A549 (cell line): ENCODE measurements at regions not wholly inside any gene's neighbourhood (a gene's known extent, or its start where the extent isn't known, plus 50 kb on each side); places are given as distances from the start of the nearest gene placed in this dataset.
A peak's percentile ranks its signal among the peaks of the same experiment; 100 is the strongest.

Experiments used
- ATAC-seq, 2 experiments: fragments of 200-7000 bp in 1 of 2; fragments of >200 bp in 1 of 2; cut with Nextera tagmentation in 1 of 2; cut with Tn5 transposase in 1 of 2; 3 replicates each; pipeline versions ENCODE4 v1.8.0 to v1.9.1; 2018 to 2020; ENCODE audit warnings: mild to moderate bottlenecking in 1 of 2, moderate library complexity in 1 of 2
- CTCF ChIA-PET: fragments of 300-600 bp; sonication (Branson Sonifier 250); formaldehyde crosslinking; extraction: SDS; loops from one replicate; lab custom pipeline; 2021; ENCODE audit warnings: antibody characterized with exemption, inconsistent platforms; lab: Yijun Ruan, JAX
- POLR2A ChIA-PET: fragments of 350-600 bp; formaldehyde crosslinking; extraction: SDS; loops from one replicate; lab custom pipeline; 2021; ENCODE audit warnings: antibody characterized with exemption, inconsistent platforms; lab: Yijun Ruan, JAX
- DNase-seq, 2 experiments: peaks; one replicate each; pipeline versions ENCODE4 v3.0.0 to v3.0.0-alpha.2; 2011 to 2016; ENCODE audit warnings: low read depth in 1 of 2, low spot score in 1 of 2
- FAIRE-seq: peaks from 2 replicates; lab custom pipeline; 2011; peaks lifted over from hg19 to GRCh38; lab: Jason Lieb, UNC
- H3K27ac ChIP-seq, 2 experiments: fragments of >200 bp; sonication (Bioruptor Twin); formaldehyde crosslinking; 3 replicates each; pipeline ENCODE4 v1.5.1; 2016 to 2017
- H3K4me1 ChIP-seq: fragments of >200 bp; sonication (Bioruptor Twin); formaldehyde crosslinking; 3 replicates; pipeline ENCODE4 v1.6.1; 2016
- H3K4me2 ChIP-seq: fragments of >200 bp; sonication (Bioruptor Twin); formaldehyde crosslinking; 3 replicates; pipeline ENCODE4 v1.6.1; 2016
- H3K4me3 ChIP-seq: fragments of >200 bp; sonication (Bioruptor Twin); formaldehyde crosslinking; 3 replicates; pipeline ENCODE4 v1.5.1; 2016
- H3K9me3 ChIP-seq: fragments of >200 bp; sonication (Bioruptor Twin); formaldehyde crosslinking; 3 replicates; pipeline ENCODE4 v1.6.1; 2016
- CBX8 ChIP-seq: fragments of 200-600 bp; sonication (generic); IDR thresholded peaks from 2 replicates; pipeline ENCODE4 v1.6.1; 2016
- CEBPB ChIP-seq, 2 experiments: fragments of >200 bp in 1 of 2; sonication (Bioruptor Twin) in 1 of 2; formaldehyde crosslinking in 1 of 2; IDR thresholded peaks; 2 replicates each; pipeline ENCODE4 v1.6.1; 2012 to 2016
- CHD2 ChIP-seq: fragments of 150-350 bp; IDR thresholded peaks from 2 replicates; pipeline ENCODE4 v1.6.1; 2014; ENCODE audit warnings: low read length; ENCODE audit not compliant: partially characterized antibody
- EP300 ChIP-seq, 2 experiments: fragments of >200 bp; sonication (Bioruptor Twin); formaldehyde crosslinking; IDR thresholded peaks; 2 replicates in 1 of 2; 3 replicates in 1 of 2; pipeline ENCODE4 v1.6.1; 2016 to 2017
- FOSL2 ChIP-seq, 2 experiments: fragments of 450-650 bp in 1 of 2; fragments of >200 bp in 1 of 2; sonication (Bioruptor Twin) in 1 of 2; formaldehyde crosslinking; IDR thresholded peaks; 2 replicates each; pipeline versions ENCODE4 v1.5.0 to v1.6.1; 2016 to 2020; ENCODE audit warnings: mild to moderate bottlenecking in 1 of 2, moderate library complexity in 1 of 2
- FOXS1 ChIP-seq: fragments of 250-450 bp; sonication (Bioruptor Pico); IDR thresholded peaks from 2 replicates; pipeline ENCODE4 v1.5.0; 2020; ENCODE audit warnings: mild to moderate bottlenecking, moderate library complexity
- GATA3 ChIP-seq: IDR thresholded peaks from 2 replicates; pipeline ENCODE4 v1.6.1; 2012; ENCODE audit warnings: borderline replicate concordance
- HDAC2 ChIP-seq: fragments of 200-600 bp; sonication (generic); IDR thresholded peaks from 2 replicates; pipeline ENCODE4 v1.6.1; 2016
- HMGXB4 ChIP-seq: fragments of 250-450 bp; sonication (Bioruptor Pico); IDR thresholded peaks from 2 replicates; pipeline ENCODE4 v1.5.0; 2021; ENCODE audit warnings: mild to moderate bottlenecking, moderate library complexity, borderline replicate concordance
- HOXA7 ChIP-seq: fragments of 250-450 bp; sonication (Bioruptor Pico); IDR thresholded peaks from 2 replicates; pipeline ENCODE4 v1.5.0; 2020; ENCODE audit warnings: mild to moderate bottlenecking, moderate library complexity
- HOXB5 ChIP-seq: fragments of 250-450 bp; sonication (Bioruptor Pico); IDR thresholded peaks from 2 replicates; pipeline ENCODE4 v1.5.0; 2020; ENCODE audit warnings: mild to moderate bottlenecking, moderate library complexity
- JUN ChIP-seq, 2 experiments: fragments of >200 bp; sonication (Bioruptor Twin); formaldehyde crosslinking; IDR thresholded peaks; 2 replicates in 1 of 2; 3 replicates in 1 of 2; pipeline ENCODE4 v1.6.1; 2016 to 2017
- KDM1A ChIP-seq: fragments of 200-600 bp; sonication (generic); IDR thresholded peaks from 2 replicates; pipeline ENCODE4 v1.6.1; 2016; ENCODE audit warnings: low read depth, mild to moderate bottlenecking
- KDM5A ChIP-seq: fragments of 200-600 bp; sonication (generic); IDR thresholded peaks from 2 replicates; pipeline ENCODE4 v1.6.1; 2016; ENCODE audit warnings: antibody characterized with exemption, mild to moderate bottlenecking
- MYC ChIP-seq: IDR thresholded peaks from 2 replicates; pipeline ENCODE4 v1.6.1; 2012; ENCODE audit warnings: mild to moderate bottlenecking, inconsistent platforms, low read length, improper control_type of control experiment, borderline replicate concordance
- NPAS2 ChIP-seq: fragments of 250-450 bp; sonication (Bioruptor Pico); IDR thresholded peaks from 2 replicates; pipeline ENCODE4 v1.8.0; 2022; ENCODE audit warnings: mild to moderate bottlenecking, moderate library complexity, borderline replicate concordance
- PBX3 ChIP-seq: IDR thresholded peaks from 2 replicates; pipeline ENCODE4 v1.6.1; 2012
- PHF8 ChIP-seq: fragments of 200-600 bp; sonication (generic); IDR thresholded peaks from 2 replicates; pipeline ENCODE4 v1.6.1; 2016; ENCODE audit warnings: low read depth, mild to moderate bottlenecking, antibody characterized with exemption, moderate library complexity, borderline replicate concordance
- POLR2A ChIP-seq: IDR thresholded peaks from 2 replicates; pipeline ENCODE4 v1.6.1; 2012; ENCODE audit warnings: mild to moderate bottlenecking, low read length
- RAD21 ChIP-seq, 2 experiments: fragments of >200 bp in 1 of 2; sonication (Bioruptor Twin) in 1 of 2; formaldehyde crosslinking in 1 of 2; IDR thresholded peaks in 1 of 2; conservative IDR thresholded peaks in 1 of 2; 2 replicates in 1 of 2; 3 replicates in 1 of 2; pipeline ENCODE4 v1.6.1; 2012 to 2018; ENCODE audit warnings: inconsistent platforms in 1 of 2
- RFX5 ChIP-seq: fragments of 450-650 bp; IDR thresholded peaks from 2 replicates; pipeline ENCODE4 v1.7.1; 2014; ENCODE audit warnings: antibody characterized with exemption, mild to moderate bottlenecking, moderate library complexity
- RNF2 ChIP-seq: fragments of 200-600 bp; sonication (generic); IDR thresholded peaks from 2 replicates; pipeline ENCODE4 v1.6.1; 2016; ENCODE audit warnings: low read depth, mild to moderate bottlenecking, antibody characterized with exemption, moderate library complexity, borderline replicate concordance
- TP53 ChIP-seq: fragments of 250-450 bp; sonication (Bioruptor Pico); IDR thresholded peaks from 2 replicates; pipeline ENCODE4 v1.5.0; 2021; ENCODE audit warnings: mild to moderate bottlenecking, moderate library complexity
- ZC3H11A ChIP-seq: fragments of 450-650 bp; IDR thresholded peaks from 2 replicates; pipeline ENCODE4 v1.6.1; 2014; ENCODE audit warnings: antibody characterized with exemption, mild to moderate bottlenecking
- ZSCAN20 ChIP-seq: fragments of 250-450 bp; sonication (Bioruptor Pico); IDR thresholded peaks from 2 replicates; pipeline ENCODE4 v1.8.0; 2022; ENCODE audit warnings: mild to moderate bottlenecking, moderate library complexity
- WGBS: methylation state at CpG from one replicate; pipeline ENCODE4 v1.1.6; 2017; ENCODE audit errors: missing lambda C conversion rate; 5-methylcytosine and 5-hydroxymethylcytosine counted together

- Histone ChIP-seq H3K9me3 (no peaks in the 10 kb centered on the region), H3K4me2 (no peak overlapping the region), H3K4me3 (no peak overlapping the region), H3K27ac (peak overlapping the region in 1 of 2 experiments; percentile 78; a peak in 3 of 6 replicates), H3K4me1 (peaks cover 31% of the 10 kb centered on the region)
- ATAC-seq = no peak
- no peak for DNase-seq
- TF ChIP-seq POLR2A (no peak), KDM1A (no peak), FOSL2 (IDR thresholded peaks at IDR 0.05) (no peak), FOSL2 (CRISPR knock-in tag; IDR thresholded peaks at IDR 0.05) (no peak), ZC3H11A (no peak), FOXS1 (CRISPR knock-in tag) (no peak), HOXA7 (CRISPR knock-in tag) (no peak), HDAC2 (no peak), RFX5 (no peak), NPAS2 (no peak), CHD2 (no peak), RNF2 (no peak), PHF8 (no peak), KDM5A (no peak), ZSCAN20 (CRISPR knock-in tag) (no peak), PBX3 (no peak), JUN (IDR thresholded peaks at IDR 0.05) (no peak), GATA3 (no peak), HOXB5 (no peak), CBX8 (no peak), TP53 (CRISPR knock-in tag) (no peak)
- WGBS = 84% methylated on average over 7 of the region's 7 CpGs
- ChIA-PET POLR2A (no interaction called here), CTCF (interaction anchor here (0.7 kb wide), 1 partner anchor 10 kb away, joined by 3 read pairs; no protein-coding TSS in a partner anchor)
- no peak for FAIRE-seq
Measured at GRCh38 chr20:50252701-50253100, 62.1 kb downstream of the CEBPB start.

DNA sequence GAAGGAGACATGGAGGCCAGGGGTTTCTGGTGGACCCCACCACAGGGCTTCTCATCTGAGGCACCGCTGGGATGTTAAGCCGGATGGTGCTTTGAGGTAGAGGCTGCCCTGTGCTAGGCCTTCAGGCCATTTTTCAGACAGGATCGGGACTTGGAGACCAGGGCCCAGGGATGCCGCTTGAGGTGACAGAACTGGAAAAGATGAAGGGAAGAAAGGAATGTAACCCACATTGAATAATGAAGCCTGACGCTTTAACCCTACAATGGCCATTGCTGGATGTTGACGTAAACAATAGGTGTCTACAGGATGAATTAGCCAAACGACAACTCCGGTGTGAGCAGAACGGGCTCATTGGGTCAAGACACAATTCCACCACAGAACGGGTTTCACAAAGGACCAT is 62.5 kb downstream of the CEBPB start:
- no peak overlapping the region for H3K4me2 ChIP-seq
- H3K27ac ChIP-seq = peak overlapping the region in 1 of 2 experiments; percentile 78; a peak in 2 of 6 replicates
- no peak for FAIRE-seq
- 94% methylated on average over 8 of the region's 10 CpGs for WGBS
- DNase-seq = no peak
- H3K4me1 ChIP-seq = peaks cover 27% of the 10 kb centered on the region
- H3K4me3 ChIP-seq = no peak overlapping the region
- no peaks in the 10 kb centered on the region for H3K9me3 ChIP-seq
- TF ChIP-seq RAD21 (conservative IDR thresholded peaks at IDR 0.05 in 1 of 2, IDR thresholded peaks at IDR 0.05 in 1 of 2) (no peak), HMGXB4 (no peak), KDM1A (no peak), CEBPB (IDR thresholded peaks at IDR 0.05) (no peak), EP300 (IDR thresholded peaks at IDR 0.05) (no peak), MYC (no peak)
- CTCF ChIA-PET = no interaction called here
- POLR2A ChIA-PET = no interaction called here
- no peak for ATAC-seq
